ENCODE measurements at regions not wholly inside any gene's neighbourhood (a gene's known extent, or its start where the extent isn't known, plus 50 kb on each side); places are given as distances from the start of the nearest gene placed in this dataset.

DNA sequence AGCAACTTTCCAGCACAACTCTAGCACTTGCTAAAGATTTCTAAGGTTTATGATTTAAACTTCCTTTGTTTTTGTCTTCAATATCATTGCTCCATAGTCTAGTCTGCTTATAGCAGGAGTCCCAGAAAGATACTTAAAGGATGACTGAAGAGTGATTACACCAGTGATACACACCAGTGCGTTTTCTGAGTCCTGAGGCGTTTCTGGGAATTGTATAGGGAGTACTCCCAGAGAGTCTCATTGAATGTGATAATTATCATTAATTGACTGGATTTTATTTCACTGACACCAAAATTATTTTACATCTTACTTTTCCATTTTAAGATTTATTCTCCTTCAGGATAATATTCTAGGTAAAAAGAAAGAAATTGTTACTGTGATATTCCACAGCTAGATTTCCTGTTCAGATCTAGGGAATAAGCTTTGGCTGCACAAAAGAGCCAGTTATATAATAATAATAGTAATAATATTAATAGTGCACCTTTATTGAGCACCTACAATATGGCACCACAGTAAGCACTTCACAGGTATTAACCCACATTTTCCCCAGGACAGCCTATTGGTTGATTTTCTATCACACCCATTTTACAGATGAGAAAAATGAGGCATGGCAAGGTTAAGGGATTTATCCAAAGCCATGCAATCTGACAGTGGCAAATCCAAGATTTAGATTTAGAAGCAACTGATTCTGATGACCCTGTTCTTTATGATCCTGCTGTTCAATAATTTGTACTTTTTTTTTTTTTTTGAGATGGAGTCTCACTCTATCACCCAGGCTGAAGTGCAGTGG lies 62.6 kb downstream of the IRX5 start:
- peaks cover 45% of the 10 kb centered on the region for H3K27me3 Mint-ChIP-seq (ENCODE audit: low read depth)
- TF ChIP-seq, protein P1, sequence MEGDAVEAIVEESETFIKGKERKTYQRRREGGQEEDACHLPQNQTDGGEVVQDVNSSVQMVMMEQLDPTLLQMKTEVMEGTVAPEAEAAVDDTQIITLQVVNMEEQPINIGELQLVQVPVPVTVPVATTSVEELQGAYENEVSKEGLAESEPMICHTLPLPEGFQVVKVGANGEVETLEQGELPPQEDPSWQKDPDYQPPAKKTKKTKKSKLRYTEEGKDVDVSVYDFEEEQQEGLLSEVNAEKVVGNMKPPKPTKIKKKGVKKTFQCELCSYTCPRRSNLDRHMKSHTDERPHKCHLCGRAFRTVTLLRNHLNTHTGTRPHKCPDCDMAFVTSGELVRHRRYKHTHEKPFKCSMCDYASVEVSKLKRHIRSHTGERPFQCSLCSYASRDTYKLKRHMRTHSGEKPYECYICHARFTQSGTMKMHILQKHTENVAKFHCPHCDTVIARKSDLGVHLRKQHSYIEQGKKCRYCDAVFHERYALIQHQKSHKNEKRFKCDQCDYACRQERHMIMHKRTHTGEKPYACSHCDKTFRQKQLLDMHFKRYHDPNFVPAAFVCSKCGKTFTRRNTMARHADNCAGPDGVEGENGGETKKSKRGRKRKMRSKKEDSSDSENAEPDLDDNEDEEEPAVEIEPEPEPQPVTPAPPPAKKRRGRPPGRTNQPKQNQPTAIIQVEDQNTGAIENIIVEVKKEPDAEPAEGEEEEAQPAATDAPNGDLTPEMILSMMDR (IDR thresholded peaks at IDR 0.05), result no peak
- no peaks in the 10 kb centered on the region for H3K9me3 Mint-ChIP-seq (ENCODE audit: low read depth)
- no peak for DNase-seq (ENCODE audit: low spot score)
- H3K4me3 Mint-ChIP-seq (ENCODE audit: unreplicated experiment), result no peak overlapping the region
- H3K4me1 Mint-ChIP-seq (ENCODE audit: low read depth), result no peaks in the 10 kb centered on the region
- no peak overlapping the region for H3K27ac Mint-ChIP-seq (ENCODE audit: unreplicated experiment)
- no peaks in the 10 kb centered on the region for H3K36me3 Mint-ChIP-seq (ENCODE audit: low read depth)

DNA sequence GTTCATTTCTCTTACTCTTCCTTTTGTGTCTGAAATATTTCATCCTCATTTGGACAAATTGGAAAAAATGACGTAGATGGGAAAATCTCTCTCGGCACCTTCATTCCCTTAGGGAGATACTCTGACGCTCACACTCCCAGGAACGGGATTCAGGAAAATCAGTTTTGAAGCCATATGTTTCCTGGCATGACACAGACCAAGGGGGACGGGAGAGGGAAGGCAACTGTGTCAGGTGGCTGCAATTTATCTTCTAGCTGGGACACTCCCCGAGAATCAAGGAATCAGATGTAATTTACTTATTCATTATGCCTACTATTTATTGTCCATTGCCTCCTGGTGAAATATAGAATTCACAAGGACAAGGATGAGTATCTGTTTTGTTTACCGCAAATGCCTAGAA lies 65.5 kb downstream of the IRX5 start:
- no peak for DNase-seq (ENCODE audit: low spot score)
- TF ChIP-seq, protein P1 (IDR thresholded peaks at IDR 0.05), result no peak
- Mint-ChIP-seq H3K9me3 (ENCODE audit: low read depth) (no peaks in the 10 kb centered on the region), H3K4me3 (ENCODE audit: unreplicated experiment) (no peak overlapping the region), H3K4me1 (ENCODE audit: low read depth) (peaks cover 7% of the 10 kb centered on the region), H3K27me3 (ENCODE audit: low read depth) (peaks cover 40% of the 10 kb centered on the region), H3K36me3 (ENCODE audit: low read depth) (no peaks in the 10 kb centered on the region), H3K27ac (ENCODE audit: unreplicated experiment) (no peak overlapping the region)

- TF ChIP-seq, protein P1 (IDR thresholded peaks at IDR 0.05), result no peak
- no peaks in the 10 kb centered on the region for H3K36me3 Mint-ChIP-seq (ENCODE audit: low read depth)
- peaks cover 30% of the 10 kb centered on the region for H3K27me3 Mint-ChIP-seq (ENCODE audit: low read depth)
- DNase-seq (ENCODE audit: low spot score), result no peak
- peaks cover 21% of the 10 kb centered on the region for H3K4me1 Mint-ChIP-seq (ENCODE audit: low read depth)
- no peaks in the 10 kb centered on the region for H3K9me3 Mint-ChIP-seq (ENCODE audit: low read depth)
- H3K4me3 Mint-ChIP-seq (ENCODE audit: unreplicated experiment), result no peak overlapping the region
- no peak overlapping the region for H3K27ac Mint-ChIP-seq (ENCODE audit: unreplicated experiment)
Measured at GRCh38 chr16:54998834-54999233, 68.2 kb downstream of the IRX5 start.

DNA sequence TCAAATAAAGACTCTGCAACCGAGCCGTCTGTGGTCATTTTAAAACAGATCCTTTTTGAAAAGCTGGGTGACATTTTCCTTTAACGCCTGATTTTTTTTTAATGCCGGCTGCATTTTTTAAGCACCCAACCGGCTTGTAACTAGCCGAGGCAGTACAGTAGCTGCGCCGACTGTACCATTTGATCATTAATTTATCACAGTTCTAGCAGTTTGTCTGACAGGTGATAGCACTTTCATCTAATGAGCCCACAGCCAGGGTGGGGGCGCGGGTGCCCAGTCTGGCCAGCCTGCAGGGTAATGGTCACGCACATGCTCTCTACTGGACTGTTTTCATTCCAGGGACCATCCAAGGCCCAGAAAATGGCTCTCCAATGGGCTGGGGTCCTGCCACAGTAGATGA lies 68.8 kb downstream of the IRX5 start:
- no peak for DNase-seq (ENCODE audit: low spot score)
- Mint-ChIP-seq H3K4me3 (ENCODE audit: unreplicated experiment) (no peak overlapping the region), H3K27ac (ENCODE audit: unreplicated experiment) (no peak overlapping the region), H3K9me3 (ENCODE audit: low read depth) (no peaks in the 10 kb centered on the region), H3K4me1 (ENCODE audit: low read depth) (peaks cover 21% of the 10 kb centered on the region), H3K27me3 (ENCODE audit: low read depth) (peaks cover 30% of the 10 kb centered on the region), H3K36me3 (ENCODE audit: low read depth) (no peaks in the 10 kb centered on the region)
- TF ChIP-seq, protein P1 (IDR thresholded peaks at IDR 0.05), result no peak

GRCh38 chr16:55000595-55000994 lies 69.9 kb downstream of the IRX5 start:
- peaks cover 21% of the 10 kb centered on the region for H3K4me1 Mint-ChIP-seq (ENCODE audit: low read depth)
- H3K27me3 Mint-ChIP-seq (ENCODE audit: low read depth), result peaks cover 30% of the 10 kb centered on the region
- no peak overlapping the region for H3K27ac Mint-ChIP-seq (ENCODE audit: unreplicated experiment)
- no peaks in the 10 kb centered on the region for H3K9me3 Mint-ChIP-seq (ENCODE audit: low read depth)
- no peak overlapping the region for H3K4me3 Mint-ChIP-seq (ENCODE audit: unreplicated experiment)
- TF ChIP-seq, protein P1 (IDR thresholded peaks at IDR 0.05), result no peak
- no peak for DNase-seq (ENCODE audit: low spot score)
- H3K36me3 Mint-ChIP-seq (ENCODE audit: low read depth), result no peaks in the 10 kb centered on the region
